ENCODE measurements at regions not wholly inside any gene's neighbourhood (a gene's known extent, or its start where the extent isn't known, plus 50 kb on each side); places are given as distances from the start of the nearest gene placed in this dataset.

GRCh38 chr2:4891394-4891793, 800.8 kb upstream of the SOX11 start:
- Histone ChIP-seq H3K9ac (no peak overlapping the region), H3K4me3 (no peak overlapping the region), H3K36me3 (no peaks in the 10 kb centered on the region), H3K4me1 (no peaks in the 10 kb centered on the region), H3K27me3 (no peaks in the 10 kb centered on the region), H3K9me3 (no peaks in the 10 kb centered on the region), H3K4me2 (no peak overlapping the region), H3K27ac (no peak overlapping the region), H4K20me1 (no peaks in the 10 kb centered on the region)
- TF ChIP-seq Cebpa-rat (IDR thresholded peaks at IDR 0.05): no peak

GRCh38 chr2:4895371-4895770, 796.8 kb upstream of the SOX11 start:
- no peak overlapping the region for H3K27ac ChIP-seq
- H3K27me3 ChIP-seq: no peaks in the 10 kb centered on the region
- no peaks in the 10 kb centered on the region for H3K36me3 ChIP-seq
- H4K20me1 ChIP-seq: no peaks in the 10 kb centered on the region
- no peaks in the 10 kb centered on the region for H3K4me1 ChIP-seq
- H3K4me2 ChIP-seq: no peak overlapping the region
- H3K9me3 ChIP-seq: no peaks in the 10 kb centered on the region
- H3K9ac ChIP-seq: no peak overlapping the region
- no peak for TF ChIP-seq Cebpa-rat (IDR thresholded peaks at IDR 0.05)
- H3K4me3 ChIP-seq: no peak overlapping the region

- Histone ChIP-seq H3K27me3 (no peaks in the 10 kb centered on the region), H4K20me1 (no peaks in the 10 kb centered on the region), H3K27ac (no peak overlapping the region), H3K4me2 (no peak overlapping the region), H3K9ac (no peak overlapping the region), H3K36me3 (no peaks in the 10 kb centered on the region), H3K4me1 (no peaks in the 10 kb centered on the region), H3K9me3 (no peaks in the 10 kb centered on the region), H3K4me3 (no peak overlapping the region)
- no peak for TF ChIP-seq Cebpa-rat (IDR thresholded peaks at IDR 0.05)
Observed at GRCh38 chr2:4898706-4899105, 793.5 kb upstream of the SOX11 start.

GRCh38 chr2:4900242-4900641, 791.9 kb upstream of the SOX11 start:
- Histone ChIP-seq H4K20me1 (no peaks in the 10 kb centered on the region), H3K4me2 (no peak overlapping the region), H3K27ac (no peak overlapping the region), H3K9me3 (no peaks in the 10 kb centered on the region), H3K27me3 (no peaks in the 10 kb centered on the region), H3K9ac (no peak overlapping the region), H3K36me3 (no peaks in the 10 kb centered on the region), H3K4me1 (no peaks in the 10 kb centered on the region), H3K4me3 (no peak overlapping the region)
- no peak for TF ChIP-seq Cebpa-rat (IDR thresholded peaks at IDR 0.05)

- no peak overlapping the region for H3K9ac ChIP-seq
- H3K27me3 ChIP-seq: no peaks in the 10 kb centered on the region
- no peak overlapping the region for H3K4me3 ChIP-seq
- no peak for TF ChIP-seq Cebpa-rat (IDR thresholded peaks at IDR 0.05)
- H3K4me2 ChIP-seq: no peak overlapping the region
- H3K27ac ChIP-seq: no peak overlapping the region
- H3K36me3 ChIP-seq: no peaks in the 10 kb centered on the region
- H4K20me1 ChIP-seq: no peaks in the 10 kb centered on the region
- no peaks in the 10 kb centered on the region for H3K9me3 ChIP-seq
- no peaks in the 10 kb centered on the region for H3K4me1 ChIP-seq
Observed at GRCh38 chr2:4900861-4901770, 791.1 kb upstream of the SOX11 start.

GRCh38 chr2:4903656-4904348, 788.4 kb upstream of the SOX11 start:
- H3K9ac ChIP-seq: no peak overlapping the region
- TF ChIP-seq Cebpa-rat (IDR thresholded peaks at IDR 0.05): no peak

GRCh38 chr2:4908461-4908860, 783.7 kb upstream of the SOX11 start:
- H3K4me1 ChIP-seq: no peaks in the 10 kb centered on the region
- H3K27me3 ChIP-seq: no peaks in the 10 kb centered on the region
- no peak for TF ChIP-seq Cebpa-rat (IDR thresholded peaks at IDR 0.05)
- H3K27ac ChIP-seq: no peak overlapping the region
- no peak overlapping the region for H3K4me3 ChIP-seq
- H3K4me2 ChIP-seq: no peak overlapping the region
- H3K9ac ChIP-seq: no peak overlapping the region
- H3K36me3 ChIP-seq: no peaks in the 10 kb centered on the region
- H4K20me1 ChIP-seq: no peaks in the 10 kb centered on the region
- H3K9me3 ChIP-seq: no peaks in the 10 kb centered on the region

More at GRCh38 chr2:4903656-4904348, 788.4 kb upstream of the SOX11 start:
- Histone ChIP-seq H3K27me3 (no peaks in the 10 kb centered on the region), H3K4me1 (no peaks in the 10 kb centered on the region), H3K36me3 (no peaks in the 10 kb centered on the region), H3K4me3 (no peak overlapping the region), H3K27ac (no peak overlapping the region), H3K4me2 (no peak overlapping the region), H4K20me1 (no peaks in the 10 kb centered on the region), H3K9me3 (no peaks in the 10 kb centered on the region)

GRCh38 chr2:4909346-4910009, 782.7 kb upstream of the SOX11 start:
- TF ChIP-seq Cebpa-rat (IDR thresholded peaks at IDR 0.05): no peak
- Histone ChIP-seq H4K20me1 (no peaks in the 10 kb centered on the region), H3K4me1 (no peaks in the 10 kb centered on the region), H3K27ac (no peak overlapping the region), H3K4me2 (no peak overlapping the region), H3K4me3 (no peak overlapping the region), H3K36me3 (no peaks in the 10 kb centered on the region), H3K9ac (no peak overlapping the region), H3K27me3 (no peaks in the 10 kb centered on the region), H3K9me3 (no peaks in the 10 kb centered on the region)

- no peak overlapping the region for H3K4me2 ChIP-seq
- H3K9me3 ChIP-seq: no peaks in the 10 kb centered on the region
- H3K27ac ChIP-seq: no peak overlapping the region
- H3K4me1 ChIP-seq: no peaks in the 10 kb centered on the region
- H3K4me3 ChIP-seq: no peak overlapping the region
- no peak overlapping the region for H3K9ac ChIP-seq
- no peaks in the 10 kb centered on the region for H3K27me3 ChIP-seq
- no peak for TF ChIP-seq Cebpa-rat (IDR thresholded peaks at IDR 0.05)
- H3K36me3 ChIP-seq: no peaks in the 10 kb centered on the region
- H4K20me1 ChIP-seq: no peaks in the 10 kb centered on the region
Observed at GRCh38 chr2:4914036-4914435, 778.1 kb upstream of the SOX11 start.

- no peaks in the 10 kb centered on the region for H3K4me1 ChIP-seq
- H3K9me3 ChIP-seq: no peaks in the 10 kb centered on the region
- no peak for TF ChIP-seq Cebpa-rat (IDR thresholded peaks at IDR 0.05)
Observed at GRCh38 chr2:4914551-4914950, 777.6 kb upstream of the SOX11 start.

More at GRCh38 chr2:4914551-4914950, 777.6 kb upstream of the SOX11 start:
- no peaks in the 10 kb centered on the region for H4K20me1 ChIP-seq
- no peak overlapping the region for H3K27ac ChIP-seq
- H3K4me2 ChIP-seq: no peak overlapping the region
- no peaks in the 10 kb centered on the region for H3K36me3 ChIP-seq
- H3K27me3 ChIP-seq: no peaks in the 10 kb centered on the region
- no peak overlapping the region for H3K9ac ChIP-seq
- no peak overlapping the region for H3K4me3 ChIP-seq
